HG03342 (cell line): ENCODE measurements at regions not wholly inside any gene's neighbourhood (a gene's known extent, or its start where the extent isn't known, plus 50 kb on each side); places are given as distances from the start of the nearest gene placed in this dataset.

Experiments used
- ATAC-seq: cut with Tn5 transposase; IDR thresholded peaks from one replicate; pipeline ENCODE4 v1.9.1; 2021; ENCODE audit warnings: mild to moderate bottlenecking, moderate library complexity; ENCODE audit not compliant: unreplicated experiment

DNA sequence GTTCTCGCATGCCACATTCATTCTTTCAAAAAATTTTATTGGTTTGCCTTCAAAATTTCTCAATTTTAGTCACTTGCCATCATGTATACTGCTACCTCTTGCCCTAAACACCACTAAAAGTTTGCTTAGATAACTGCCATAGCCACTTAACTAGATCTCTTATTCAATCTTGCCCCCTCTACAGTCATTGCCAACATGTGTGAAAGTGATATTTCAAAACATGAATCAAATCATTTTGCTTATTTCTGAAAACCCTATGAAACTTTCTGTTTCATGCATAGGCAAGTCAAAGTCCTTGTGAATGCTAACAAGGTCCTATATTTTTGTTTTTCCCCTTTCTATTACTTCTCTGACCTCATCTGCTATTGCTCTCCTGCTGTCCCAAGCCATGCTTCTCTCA, 397.1 kb downstream of the KCNJ3 start:
- no peak for ATAC-seq

- no peak for ATAC-seq
Measured at GRCh38 chr2:155080373-155080772, 381.9 kb downstream of the KCNJ3 start.

GRCh38 chr2:155070489-155070888, 372.0 kb downstream of the KCNJ3 start:
- no peak for ATAC-seq

DNA sequence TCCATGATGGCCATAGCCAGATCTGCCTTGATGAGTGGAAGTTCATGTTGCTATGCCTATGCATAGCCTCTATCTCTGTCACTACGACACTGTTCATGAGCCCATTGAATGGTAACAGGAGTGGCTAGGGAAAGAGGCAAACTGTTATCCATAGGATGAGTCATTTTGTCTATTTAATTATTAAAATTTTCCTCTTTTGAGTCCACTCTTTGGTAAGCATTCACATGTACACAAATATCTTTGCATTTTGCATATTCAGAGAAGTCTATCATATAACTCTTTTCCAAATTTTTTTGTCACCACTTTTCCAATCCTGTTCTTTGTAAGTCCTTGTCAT, 364.4 kb downstream of the KCNJ3 start:
- ATAC-seq = no peak

- no peak for ATAC-seq
Measured at GRCh38 chr2:155062250-155062921, 363.9 kb downstream of the KCNJ3 start.

- ATAC-seq = no peak
Measured at GRCh38 chr2:155060896-155061295, 362.4 kb downstream of the KCNJ3 start.

GRCh38 chr2:155054712-155055111, 356.2 kb downstream of the KCNJ3 start:
- ATAC-seq = no peak

DNA sequence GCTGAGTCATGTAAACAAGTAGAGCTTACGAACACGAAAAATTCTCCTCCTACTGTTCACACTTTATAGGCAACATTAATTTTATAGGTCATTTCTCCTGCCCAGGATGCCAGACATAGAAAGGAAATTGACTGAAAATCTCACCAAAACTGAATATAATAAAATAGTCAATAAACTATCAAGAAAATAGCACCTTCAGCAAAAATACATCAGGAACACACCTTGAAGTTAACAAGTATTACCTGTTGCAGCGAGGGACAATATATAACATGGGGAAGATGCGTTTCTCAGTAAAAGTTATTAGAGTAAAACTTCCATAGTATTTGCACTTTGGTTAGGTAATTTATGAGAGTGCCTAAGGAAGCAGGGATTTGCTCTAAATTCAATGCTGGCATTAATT, 344.6 kb downstream of the KCNJ3 start:
- no peak for ATAC-seq

DNA sequence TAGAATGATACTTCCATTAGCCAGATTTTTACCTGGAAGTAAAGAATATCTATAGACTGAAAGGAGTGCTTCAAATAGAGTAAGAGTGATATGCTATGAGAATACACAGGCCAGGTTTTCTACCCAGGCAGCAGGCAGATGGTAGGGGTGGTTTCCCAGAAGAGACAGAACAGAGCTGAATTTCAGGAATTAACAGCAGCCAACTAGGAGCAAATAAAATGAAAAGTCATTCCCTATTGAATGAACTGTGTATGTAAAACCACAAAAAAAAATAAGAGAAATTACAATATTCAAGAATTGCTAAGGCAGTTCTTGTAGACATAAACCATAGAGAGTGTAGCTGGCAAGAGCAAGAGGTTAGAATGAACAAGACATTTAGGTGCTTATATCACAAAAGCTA, 336.8 kb downstream of the KCNJ3 start:
- no peak for ATAC-seq

DNA sequence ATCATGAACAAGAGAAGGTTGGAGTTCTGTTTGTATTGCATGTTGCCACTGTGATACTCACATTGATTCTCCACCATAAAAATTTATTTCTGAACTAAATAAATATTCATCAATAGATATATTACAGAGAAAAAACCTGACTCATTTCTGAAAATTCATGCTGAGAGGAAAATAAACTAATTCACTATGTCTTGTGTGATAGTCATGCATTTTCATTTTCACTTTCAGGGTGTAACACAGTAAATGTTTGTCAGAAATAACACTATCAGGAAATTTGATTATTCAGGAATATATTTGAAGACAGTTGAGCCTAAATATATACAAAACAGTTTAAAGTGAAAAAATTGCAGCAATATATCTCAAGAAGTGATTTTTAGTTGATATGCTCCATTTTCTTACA, 335.2 kb downstream of the KCNJ3 start:
- ATAC-seq = peak; percentile 50

DNA sequence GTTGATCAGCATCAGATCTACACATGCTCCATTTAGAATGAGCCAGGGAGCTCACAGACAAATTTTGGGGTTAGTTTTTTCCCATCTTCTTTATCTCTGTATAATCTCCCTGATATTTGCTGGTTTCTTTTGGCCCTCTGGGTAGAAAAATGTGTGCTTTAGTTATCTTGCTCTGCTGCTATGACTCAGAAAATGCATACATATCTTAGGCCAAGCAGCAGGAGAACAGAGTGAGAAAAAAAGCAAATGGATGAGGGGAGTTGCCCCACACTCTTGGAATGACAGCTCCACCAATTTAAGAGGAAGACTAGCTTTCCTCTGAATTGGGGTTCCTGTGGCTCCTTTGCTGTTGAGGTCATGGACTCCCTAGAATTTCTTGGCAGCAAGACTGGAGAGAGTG, 331.8 kb downstream of the KCNJ3 start:
- no peak for ATAC-seq

DNA sequence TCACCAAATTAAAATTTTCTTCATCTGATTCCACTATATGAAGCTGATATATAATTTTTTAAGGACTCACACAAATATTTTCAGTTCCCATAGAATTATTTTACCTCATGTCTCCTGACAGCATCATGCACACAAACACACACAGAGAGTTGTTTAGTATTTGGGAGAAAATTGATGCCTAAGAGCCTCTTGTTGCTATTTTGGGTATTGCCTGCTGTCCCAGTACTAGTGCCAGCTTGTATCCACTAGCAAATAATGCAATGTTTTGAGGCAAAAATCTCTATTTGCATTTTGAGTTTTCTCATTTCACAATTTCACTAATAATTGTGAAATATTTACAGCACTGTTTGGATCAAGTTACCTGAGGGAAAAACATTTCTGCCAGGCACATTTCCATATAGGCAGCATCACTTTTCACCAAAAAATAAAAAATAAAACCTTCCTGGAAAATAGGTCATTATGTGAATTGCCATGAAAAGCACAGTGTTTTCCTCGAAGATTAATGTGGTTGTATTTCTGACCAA, 328.2 kb downstream of the KCNJ3 start:
- no peak for ATAC-seq

DNA sequence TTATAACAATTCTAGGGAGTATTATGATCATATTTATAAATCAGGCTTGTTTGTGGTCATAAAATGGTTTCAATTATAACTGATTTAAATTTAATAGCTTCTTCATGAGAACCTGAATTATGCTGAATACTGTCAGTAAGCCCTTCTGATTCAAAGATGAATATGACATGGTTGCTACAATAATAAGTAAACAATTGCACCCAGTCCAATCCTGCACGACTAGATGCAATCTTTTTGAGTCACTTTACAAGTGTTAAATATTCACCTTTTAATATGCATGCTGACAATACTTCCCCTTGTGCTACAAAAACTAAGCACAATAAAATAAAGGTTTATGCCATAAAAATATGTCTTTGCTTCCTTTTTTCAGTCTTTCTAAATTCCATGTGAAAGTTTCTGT, 325.2 kb downstream of the KCNJ3 start:
- ATAC-seq = no peak

GRCh38 chr2:155022531-155022930, 324.0 kb downstream of the KCNJ3 start:
- no peak for ATAC-seq

- no peak for ATAC-seq
Measured at GRCh38 chr2:155021618-155022017, 323.1 kb downstream of the KCNJ3 start.

DNA sequence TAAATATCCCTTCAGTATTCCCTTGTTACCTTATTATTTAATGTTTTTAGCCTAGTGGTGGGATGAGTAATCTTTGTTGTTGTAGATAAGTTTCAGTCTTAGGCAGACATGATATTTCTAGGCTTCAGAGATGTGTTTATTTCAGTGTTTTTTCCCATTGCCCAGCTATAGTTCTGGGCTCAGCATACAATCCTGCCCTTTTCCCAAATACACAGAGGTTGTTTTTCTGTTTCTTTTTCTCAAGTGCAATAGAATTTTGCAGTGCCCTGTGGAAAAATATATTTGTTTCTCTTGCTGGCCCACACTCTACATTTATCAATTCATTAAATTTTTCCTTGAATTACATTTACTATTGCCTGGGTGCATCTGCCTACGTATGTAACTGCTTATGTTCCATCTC, 321.8 kb downstream of the KCNJ3 start:
- ATAC-seq = no peak

GRCh38 chr2:155010925-155011324, 312.4 kb downstream of the KCNJ3 start:
- ATAC-seq = no peak

DNA sequence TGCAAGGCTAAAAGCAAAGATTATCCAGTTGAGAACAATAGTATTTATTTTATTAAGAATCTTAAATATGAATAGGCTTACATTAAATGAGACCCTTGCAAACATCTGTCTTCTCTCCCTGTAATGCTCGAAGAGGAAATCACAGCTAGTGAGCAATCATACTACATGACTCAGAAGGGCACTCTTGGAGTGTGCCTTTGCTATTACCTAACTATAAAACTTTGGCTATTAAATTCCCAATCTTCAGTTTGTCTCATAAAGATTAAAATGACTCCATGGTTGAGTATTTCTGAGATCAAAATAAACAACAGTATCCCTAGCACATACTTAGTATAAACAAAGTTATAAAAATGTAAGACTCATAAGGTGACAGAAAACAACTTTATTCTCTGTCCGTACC, 296.9 kb downstream of the KCNJ3 start:
- ATAC-seq = no peak

GRCh38 chr2:154992826-154993225, 294.3 kb downstream of the KCNJ3 start:
- ATAC-seq = no peak

GRCh38 chr2:154978710-154979109, 280.2 kb downstream of the KCNJ3 start:
- ATAC-seq = no peak

GRCh38 chr2:154978244-154978643, 279.7 kb downstream of the KCNJ3 start:
- no peak for ATAC-seq

- ATAC-seq = no peak
Measured at GRCh38 chr2:154974041-154974440, 275.5 kb downstream of the KCNJ3 start.

- no peak for ATAC-seq
Measured at GRCh38 chr2:154963511-154963910, 265.0 kb downstream of the KCNJ3 start.
